Mucosa of gallbladder (tissue), 1 donor: ENCODE measurements at regions not wholly inside any gene's neighbourhood (a gene's known extent, or its start where the extent isn't known, plus 50 kb on each side); places are given as distances from the start of the nearest gene placed in this dataset.
"Not testable (repeated sequence)": the region's sequence is repeated elsewhere in the genome, so short reads cannot be mapped to it uniquely, and the experiment has no call there.

Experiments used
- DNase-seq: peaks from one replicate; pipeline ENCODE4 v3.0.0-alpha.2; 2020; ENCODE audit warnings: low spot score
- donor health status: DM: no; HTN: no; CAD: no.

- no peak for DNase-seq
Measured at GRCh38 chr7:25594728-25595127, 366.4 kb upstream of the NPVF start.

- no peak for DNase-seq
Measured at GRCh38 chr7:25595996-25596395, 367.7 kb upstream of the NPVF start.

- no peak for DNase-seq
Measured at GRCh38 chr7:25596443-25596842, 368.2 kb upstream of the NPVF start.

- DNase-seq: no peak
Measured at GRCh38 chr7:25597946-25598345, 369.7 kb upstream of the NPVF start.

- DNase-seq: no peak
Measured at GRCh38 chr7:25598765-25599164, 370.5 kb upstream of the NPVF start.

GRCh38 chr7:25600262-25600920 is 372.1 kb upstream of the NPVF start:
- DNase-seq: no peak

- not testable (repeated sequence) for DNase-seq
Measured at GRCh38 chr7:25602730-25603426, 374.6 kb upstream of the NPVF start.

GRCh38 chr7:25603427-25603740 is 375.1 kb upstream of the NPVF start:
- not testable (repeated sequence) for DNase-seq

- DNase-seq: no peak
Measured at GRCh38 chr7:25611196-25611595, 382.9 kb upstream of the NPVF start.

- no peak for DNase-seq
Measured at GRCh38 chr7:25613912-25614311, 385.6 kb upstream of the NPVF start.

GRCh38 chr7:25614415-25614814 is 386.1 kb upstream of the NPVF start:
- DNase-seq: no peak

GRCh38 chr7:25615003-25615402 is 386.7 kb upstream of the NPVF start:
- DNase-seq: no peak

- DNase-seq: no peak
Measured at GRCh38 chr7:25615593-25615992, 387.3 kb upstream of the NPVF start.

- no peak for DNase-seq
Measured at GRCh38 chr7:25617214-25617613, 388.9 kb upstream of the NPVF start.

GRCh38 chr7:25617673-25618072 is 389.4 kb upstream of the NPVF start:
- no peak for DNase-seq

- no peak for DNase-seq
Measured at GRCh38 chr7:25619381-25619780, 391.1 kb upstream of the NPVF start.

- peak; percentile 54 for DNase-seq
Measured at GRCh38 chr7:25619963-25620799, 391.9 kb upstream of the NPVF start.

- DNase-seq: no peak
Measured at GRCh38 chr7:25621993-25622392, 393.7 kb upstream of the NPVF start.

- no peak for DNase-seq
Measured at GRCh38 chr7:25622695-25623094, 394.4 kb upstream of the NPVF start.

- no peak for DNase-seq
Measured at GRCh38 chr7:25624051-25624450, 395.8 kb upstream of the NPVF start.

GRCh38 chr7:25624833-25625232 is 396.5 kb upstream of the NPVF start:
- DNase-seq: peak; percentile 41

- no peak for DNase-seq
Measured at GRCh38 chr7:25625306-25625992, 397.2 kb upstream of the NPVF start.
